ENCODE measurements at regions not wholly inside any gene's neighbourhood (a gene's known extent, or its start where the extent isn't known, plus 50 kb on each side); places are given as distances from the start of the nearest gene placed in this dataset.

GRCh38 chr21:27145134-27145798, 178.4 kb upstream of the ADAMTS5 start:
- Histone ChIP-seq H3K36me3 (ENCODE audit: control insufficient read depth in 4 of 4, insufficient read depth in 4 of 4, low read length in 3 of 4) (no peaks in the 10 kb centered on the region), H3K27me3 (replicated peaks in 2 of 5; ENCODE audit: control insufficient read depth in 4 of 5, insufficient read depth in 5 of 5, low read length in 4 of 5) (no peaks in the 10 kb centered on the region), H3K27ac (ENCODE audit: insufficient read depth in 1 of 2, low read depth in 1 of 2, low read length in 2 of 2, poor library complexity in 1 of 2, severe bottlenecking in 2 of 2) (no peak overlapping the region), H3K9me3 (ENCODE audit: control extremely low read depth in 1 of 5, control insufficient read depth in 4 of 5, insufficient read depth in 2 of 5, low read depth in 1 of 5, low read length in 4 of 5) (no peaks in the 10 kb centered on the region), H3K4me3 (ENCODE audit: control insufficient read depth in 1 of 7, extremely low read depth in 1 of 7, insufficient read depth in 4 of 7, low read depth in 2 of 7, low read length in 6 of 7) (no peak overlapping the region), H3K4me1 (ENCODE audit: control extremely low read depth in 1 of 4, control insufficient read depth in 4 of 4, insufficient read depth in 4 of 4, low read length in 3 of 4) (no peaks in the 10 kb centered on the region)
- no peak for DNase-seq
- WGBS (ENCODE audit: insufficient coverage) = 100% methylated on average over 3 of the region's 6 CpGs
- ChIA-PET POLR2A (no interaction called here), CTCF (no interaction called here)

- ChIA-PET CTCF (no interaction called here), POLR2A (no interaction called here)
- WGBS (ENCODE audit: insufficient coverage) = 94% methylated on average over 28 of the region's 31 CpGs
- H3K27me3 ChIP-seq (replicated peaks in 2 of 5; ENCODE audit: control insufficient read depth in 4 of 5, insufficient read depth in 5 of 5, low read length in 4 of 5) = no peaks in the 10 kb centered on the region
- H3K4me1 ChIP-seq (ENCODE audit: control extremely low read depth in 1 of 4, control insufficient read depth in 4 of 4, insufficient read depth in 4 of 4, low read length in 3 of 4) = no peaks in the 10 kb centered on the region
- no peaks in the 10 kb centered on the region for H3K9me3 ChIP-seq (ENCODE audit: control extremely low read depth in 1 of 5, control insufficient read depth in 4 of 5, insufficient read depth in 2 of 5, low read depth in 1 of 5, low read length in 4 of 5)
- no peak overlapping the region for H3K4me3 ChIP-seq (ENCODE audit: control insufficient read depth in 1 of 7, extremely low read depth in 1 of 7, insufficient read depth in 4 of 7, low read depth in 2 of 7, low read length in 6 of 7)
- no peak for DNase-seq
- no peak overlapping the region for H3K27ac ChIP-seq (ENCODE audit: insufficient read depth in 1 of 2, low read depth in 1 of 2, low read length in 2 of 2, poor library complexity in 1 of 2, severe bottlenecking in 2 of 2)
- H3K36me3 ChIP-seq (ENCODE audit: control insufficient read depth in 4 of 4, insufficient read depth in 4 of 4, low read length in 3 of 4) = no peaks in the 10 kb centered on the region
Observed at GRCh38 chr21:27143476-27143875, 176.6 kb upstream of the ADAMTS5 start.

GRCh38 chr21:27139526-27139925, 172.6 kb upstream of the ADAMTS5 start:
- Histone ChIP-seq H3K4me1 (ENCODE audit: control extremely low read depth in 1 of 4, control insufficient read depth in 4 of 4, insufficient read depth in 4 of 4, low read length in 3 of 4) (no peaks in the 10 kb centered on the region), H3K4me3 (ENCODE audit: control insufficient read depth in 1 of 7, extremely low read depth in 1 of 7, insufficient read depth in 4 of 7, low read depth in 2 of 7, low read length in 6 of 7) (no peak overlapping the region), H3K9me3 (ENCODE audit: control extremely low read depth in 1 of 5, control insufficient read depth in 4 of 5, insufficient read depth in 2 of 5, low read depth in 1 of 5, low read length in 4 of 5) (no peaks in the 10 kb centered on the region), H3K27me3 (replicated peaks in 2 of 5; ENCODE audit: control insufficient read depth in 4 of 5, insufficient read depth in 5 of 5, low read length in 4 of 5) (no peaks in the 10 kb centered on the region), H3K27ac (ENCODE audit: insufficient read depth in 1 of 2, low read depth in 1 of 2, low read length in 2 of 2, poor library complexity in 1 of 2, severe bottlenecking in 2 of 2) (no peak overlapping the region), H3K36me3 (ENCODE audit: control insufficient read depth in 4 of 4, insufficient read depth in 4 of 4, low read length in 3 of 4) (no peaks in the 10 kb centered on the region)
- DNase-seq = no peak
- ChIA-PET POLR2A (no interaction called here), CTCF (no interaction called here)

- DNase-seq = no peak
- Histone ChIP-seq H3K4me1 (ENCODE audit: control extremely low read depth in 1 of 4, control insufficient read depth in 4 of 4, insufficient read depth in 4 of 4, low read length in 3 of 4) (no peaks in the 10 kb centered on the region), H3K9me3 (ENCODE audit: control extremely low read depth in 1 of 5, control insufficient read depth in 4 of 5, insufficient read depth in 2 of 5, low read depth in 1 of 5, low read length in 4 of 5) (no peaks in the 10 kb centered on the region), H3K4me3 (ENCODE audit: control insufficient read depth in 1 of 7, extremely low read depth in 1 of 7, insufficient read depth in 4 of 7, low read depth in 2 of 7, low read length in 6 of 7) (no peak overlapping the region), H3K27me3 (replicated peaks in 2 of 5; ENCODE audit: control insufficient read depth in 4 of 5, insufficient read depth in 5 of 5, low read length in 4 of 5) (no peaks in the 10 kb centered on the region), H3K36me3 (ENCODE audit: control insufficient read depth in 4 of 4, insufficient read depth in 4 of 4, low read length in 3 of 4) (no peaks in the 10 kb centered on the region), H3K27ac (ENCODE audit: insufficient read depth in 1 of 2, low read depth in 1 of 2, low read length in 2 of 2, poor library complexity in 1 of 2, severe bottlenecking in 2 of 2) (no peak overlapping the region)
- CTCF ChIA-PET = no interaction called here
- WGBS (ENCODE audit: insufficient coverage) = 100% methylated on average over 1 of the region's 1 CpG
- POLR2A ChIA-PET = no interaction called here
Observed at GRCh38 chr21:27134516-27134915, 167.6 kb upstream of the ADAMTS5 start.

GRCh38 chr21:27132266-27132665, 165.4 kb upstream of the ADAMTS5 start:
- DNase-seq = no peak
- Histone ChIP-seq H3K27ac (ENCODE audit: insufficient read depth in 1 of 2, low read depth in 1 of 2, low read length in 2 of 2, poor library complexity in 1 of 2, severe bottlenecking in 2 of 2) (no peak overlapping the region), H3K27me3 (replicated peaks in 2 of 5; ENCODE audit: control insufficient read depth in 4 of 5, insufficient read depth in 5 of 5, low read length in 4 of 5) (no peaks in the 10 kb centered on the region), H3K4me1 (ENCODE audit: control extremely low read depth in 1 of 4, control insufficient read depth in 4 of 4, insufficient read depth in 4 of 4, low read length in 3 of 4) (no peaks in the 10 kb centered on the region), H3K4me3 (ENCODE audit: control insufficient read depth in 1 of 7, extremely low read depth in 1 of 7, insufficient read depth in 4 of 7, low read depth in 2 of 7, low read length in 6 of 7) (no peak overlapping the region), H3K9me3 (ENCODE audit: control extremely low read depth in 1 of 5, control insufficient read depth in 4 of 5, insufficient read depth in 2 of 5, low read depth in 1 of 5, low read length in 4 of 5) (no peaks in the 10 kb centered on the region), H3K36me3 (ENCODE audit: control insufficient read depth in 4 of 4, insufficient read depth in 4 of 4, low read length in 3 of 4) (no peaks in the 10 kb centered on the region)
- CTCF ChIA-PET = no interaction called here
- 89% methylated on average over 2 of the region's 2 CpGs for WGBS (ENCODE audit: insufficient coverage)
- POLR2A ChIA-PET = no interaction called here

- H3K4me3 ChIP-seq (ENCODE audit: control insufficient read depth in 1 of 7, extremely low read depth in 1 of 7, insufficient read depth in 4 of 7, low read depth in 2 of 7, low read length in 6 of 7) = no peak overlapping the region
- H3K4me1 ChIP-seq (ENCODE audit: control extremely low read depth in 1 of 4, control insufficient read depth in 4 of 4, insufficient read depth in 4 of 4, low read length in 3 of 4) = no peaks in the 10 kb centered on the region
- DNase-seq = no peak
- no peaks in the 10 kb centered on the region for H3K9me3 ChIP-seq (ENCODE audit: control extremely low read depth in 1 of 5, control insufficient read depth in 4 of 5, insufficient read depth in 2 of 5, low read depth in 1 of 5, low read length in 4 of 5)
- WGBS (ENCODE audit: insufficient coverage) = 80% methylated on average over 1 of the region's 3 CpGs
- ChIA-PET CTCF (no interaction called here), POLR2A (no interaction called here)
- H3K36me3 ChIP-seq (ENCODE audit: control insufficient read depth in 4 of 4, insufficient read depth in 4 of 4, low read length in 3 of 4) = no peaks in the 10 kb centered on the region
- H3K27me3 ChIP-seq (replicated peaks in 2 of 5; ENCODE audit: control insufficient read depth in 4 of 5, insufficient read depth in 5 of 5, low read length in 4 of 5) = no peaks in the 10 kb centered on the region
- H3K27ac ChIP-seq (ENCODE audit: insufficient read depth in 1 of 2, low read depth in 1 of 2, low read length in 2 of 2, poor library complexity in 1 of 2, severe bottlenecking in 2 of 2) = no peak overlapping the region
Observed at GRCh38 chr21:27130154-27130553, 163.3 kb upstream of the ADAMTS5 start.

GRCh38 chr21:27129694-27130093, 162.8 kb upstream of the ADAMTS5 start:
- ChIA-PET CTCF (interaction anchor here (0.7 kb wide), 1 partner anchor 29 kb away, joined by 3 read pairs; no protein-coding TSS in a partner anchor), POLR2A (no interaction called here)
- H3K36me3 ChIP-seq (ENCODE audit: control insufficient read depth in 4 of 4, insufficient read depth in 4 of 4, low read length in 3 of 4) = no peaks in the 10 kb centered on the region
- H3K27me3 ChIP-seq (replicated peaks in 2 of 5; ENCODE audit: control insufficient read depth in 4 of 5, insufficient read depth in 5 of 5, low read length in 4 of 5) = no peaks in the 10 kb centered on the region
- H3K9me3 ChIP-seq (ENCODE audit: control extremely low read depth in 1 of 5, control insufficient read depth in 4 of 5, insufficient read depth in 2 of 5, low read depth in 1 of 5, low read length in 4 of 5) = no peaks in the 10 kb centered on the region
- H3K27ac ChIP-seq (ENCODE audit: insufficient read depth in 1 of 2, low read depth in 1 of 2, low read length in 2 of 2, poor library complexity in 1 of 2, severe bottlenecking in 2 of 2) = no peak overlapping the region
- H3K4me1 ChIP-seq (ENCODE audit: control extremely low read depth in 1 of 4, control insufficient read depth in 4 of 4, insufficient read depth in 4 of 4, low read length in 3 of 4) = no peaks in the 10 kb centered on the region
- no peak for DNase-seq
- no peak overlapping the region for H3K4me3 ChIP-seq (ENCODE audit: control insufficient read depth in 1 of 7, extremely low read depth in 1 of 7, insufficient read depth in 4 of 7, low read depth in 2 of 7, low read length in 6 of 7)

Measured in common myeloid progenitor, CD34-positive (primary cell).